HepG2 (cell line): ENCODE measurements at regions not wholly inside any gene's neighbourhood (a gene's known extent, or its start where the extent isn't known, plus 50 kb on each side); places are given as distances from the start of the nearest gene placed in this dataset.

Experiments used
- ATAC-seq: fragments of 200-7000 bp; cut with Tn5 transposase; 3 replicates; pipeline ENCODE4 v1.9.1; 2020; ENCODE audit warnings: mild to moderate bottlenecking, moderate library complexity
- BruUV-seq: library from RNA; stranded (reverse); fragments of 400-500 nt; replicated peaks from 2 replicates; lab custom pipeline; 2021; lab: Mats Ljungman, UMichigan
- CTCF ChIA-PET: fragments of 300-600 bp; formaldehyde crosslinking; extraction: SDS; loops from one replicate; lab custom pipeline; 2021; ENCODE audit warnings: low total read pairs, inconsistent platforms, low intra/inter-chr PET ratio; lab: Yijun Ruan, JAX
- POLR2A ChIA-PET: fragments of 350-600 bp; sonication (Branson Sonifier 250); formaldehyde crosslinking; loops from one replicate; lab custom pipeline; 2020; ENCODE audit warnings: antibody characterized with exemption, inconsistent platforms; lab: Yijun Ruan, JAX
- DNase-seq: peaks from one replicate; pipeline ENCODE4 v3.0.0-alpha.2; 2015; ENCODE audit warnings: low spot score
- FAIRE-seq: peaks from 3 replicates; lab custom pipeline; 2011; peaks lifted over from hg19 to GRCh38; lab: Jason Lieb, UNC
- H2AFZ ChIP-seq: one replicate; pipeline ENCODE4 v1.6.1; 2011; ENCODE audit warnings: low read length, inconsistent platforms
- H3K27ac ChIP-seq: fragments of 300-600 bp; 3 replicates; pipeline ENCODE4 v1.8.0; 2011; ENCODE audit warnings: mixed run types, mild to moderate bottlenecking, mixed read lengths, low read length, inconsistent platforms; ENCODE audit not compliant: insufficient read depth; ENCODE audit errors: extremely low read length
- H3K27me3 ChIP-seq, 2 experiments: fragments of 200-600 bp in 1 of 2; 2 replicates in 1 of 2; 3 replicates in 1 of 2; pipeline versions ENCODE4 v1.6.0 to v1.8.0; 2011; ENCODE audit warnings: low read length in 2 of 2, mild to moderate bottlenecking in 2 of 2, moderate library complexity in 2 of 2, inconsistent platforms in 1 of 2; ENCODE audit not compliant: insufficient read depth in 2 of 2, control insufficient read depth in 1 of 2
- H3K36me3 ChIP-seq, 2 experiments: fragments of 200-600 bp in 1 of 2; replicated peaks in 1 of 2; 2 replicates in 1 of 2; 3 replicates in 1 of 2; pipeline versions ENCODE4 v1.5.1 to v1.8.0; 2011; ENCODE audit warnings: low read length in 2 of 2, inconsistent platforms in 1 of 2; ENCODE audit not compliant: insufficient read depth in 2 of 2, control insufficient read depth in 1 of 2
- H3K4me1 ChIP-seq: 2 replicates; pipeline ENCODE4 v1.5.1; 2012; ENCODE audit warnings: low read length, inconsistent platforms; ENCODE audit not compliant: insufficient read depth
- H3K4me2 ChIP-seq: 2 replicates; pipeline ENCODE4 v1.6.0; 2011; ENCODE audit warnings: low read depth, low read length, inconsistent platforms
- H3K4me3 ChIP-seq, 3 experiments: fragments of 200-600 bp in 1 of 3; sonication (generic), shearing (Covaris generic) in 1 of 3; replicated peaks in 1 of 3; 2 replicates each; pipeline ENCODE4 v1.5.1; 2011 to 2016; ENCODE audit warnings: low read length in 3 of 3, inconsistent platforms in 2 of 3, low read depth in 2 of 3, mild to moderate bottlenecking in 2 of 3, control low read depth in 1 of 3, mixed read lengths in 1 of 3; ENCODE audit not compliant: insufficient read depth in 1 of 3
- H3K79me2 ChIP-seq: one replicate; pipeline ENCODE4 v1.6.1; 2011; ENCODE audit warnings: low read length, inconsistent platforms; ENCODE audit not compliant: insufficient read depth
- H3K9ac ChIP-seq: 2 replicates; pipeline ENCODE4 v1.6.0; 2011; ENCODE audit warnings: mild to moderate bottlenecking, low read depth, low read length, inconsistent platforms; ENCODE audit not compliant: insufficient read depth
- H3K9me3 ChIP-seq: 2 replicates; pipeline ENCODE4 v1.5.1; 2012; ENCODE audit warnings: mild to moderate bottlenecking, low read length
- H4K20me1 ChIP-seq: 2 replicates; pipeline ENCODE4 v1.6.0; 2011; ENCODE audit warnings: inconsistent platforms, mild to moderate bottlenecking, low read length, moderate library complexity; ENCODE audit not compliant: insufficient read depth
- HCFC1 ChIP-seq: fragments of 150-350 bp; IDR thresholded peaks from 2 replicates; pipeline ENCODE4 v1.6.1; 2014; ENCODE audit warnings: low read depth, low read length
- ISX ChIP-seq: sonication (generic); formaldehyde crosslinking; conservative IDR thresholded peaks from 2 replicates; pipeline ENCODE4 v1.5.0; 2020; ENCODE audit warnings: missing genetic modification reagents
- KLF16 ChIP-seq, 2 experiments: sonication (generic) in 1 of 2; formaldehyde crosslinking in 1 of 2; IDR thresholded peaks; 2 replicates each; pipeline versions ENCODE4 v1.6.1 to v1.8.0; 2016 to 2023; ENCODE audit warnings: missing genetic modification reagents in 2 of 2, missing compliant biosample characterization in 1 of 2
- PPARG ChIP-seq: conservative IDR thresholded peaks from 2 replicates; pipeline ENCODE4 v1.6.1; 2016; ENCODE audit warnings: missing biosample characterization, missing genetic modification reagents
- SRSF1 ChIP-seq: fragments of 200-400 bp; formaldehyde crosslinking; optimal IDR thresholded peaks from 2 replicates; pipeline ENCODE3; 2017; ENCODE audit warnings: mild to moderate bottlenecking, low read depth, low read length, moderate library complexity
- ZFP36 ChIP-seq: fragments of 150-350 bp; IDR thresholded peaks from 2 replicates; pipeline ENCODE4 v1.6.1; 2018; ENCODE audit warnings: borderline replicate concordance, low read length, low read depth; ENCODE audit not compliant: partially characterized antibody
- WGBS: methylation state at CpG from one replicate; pipeline ENCODE4 v1.1.6; 2017; ENCODE audit warnings: low lambda C conversion rate; 5-methylcytosine and 5-hydroxymethylcytosine counted together
- in situ Hi-C: cut with HindIII; loops from 2 replicates; pipeline ENCODE4 v1.10.0; 2017; ENCODE audit warnings: low pct_unique_long_range_greater_than_20kb; ENCODE audit not compliant: extremely low pct_ligation_motif_present
- intact Hi-C: fragments of 100-400 bp; cut with micrococcal nuclease; formaldehyde crosslinking; loops from one replicate; pipeline ENCODE4 v1.10.0; 2022; ENCODE audit not compliant: unreplicated experiment
- TF ChIP-seq, protein P1 (sequence below): sonication (generic); formaldehyde crosslinking; IDR thresholded peaks from 2 replicates; pipeline ENCODE4 v1.4.0; 2020; ENCODE audit warnings: missing genetic modification reagents

- Histone ChIP-seq H4K20me1 (no peaks in the 10 kb centered on the region), H3K9me3 (no peaks in the 10 kb centered on the region), H2AFZ (no peak overlapping the region), H3K27ac (no peak overlapping the region), H3K79me2 (no peaks in the 10 kb centered on the region), H3K4me2 (no peak overlapping the region), H3K27me3 (peaks cover 3 to 18% of the 10 kb centered on the region in 2 experiments; a peak in 3 of 5 replicates), H3K36me3 (no peaks in the 10 kb centered on the region), H3K4me1 (no peaks in the 10 kb centered on the region), H3K9ac (no peak overlapping the region), H3K4me3 (no peak overlapping the region)
- no TSS peak for BruUV-seq
- in situ Hi-C loops, result no loop called here
- TF ChIP-seq SRSF1, result no peak
- TF ChIP-seq KLF16 (CRISPR knock-in tag; IDR thresholded peaks at IDR 0.05), result no peak
- TF ChIP-seq ZFP36, result no peak
- POLR2A ChIA-PET, result no interaction called here
- intact Hi-C loops, result no loop called here
- FAIRE-seq (no peak), DNase-seq (no peak), ATAC-seq (no peak)
- CTCF ChIA-PET, result no interaction called here
- 13% methylated on average over 8 of the region's 14 CpGs for WGBS
Observed at GRCh38 chr4:1474126-1475090, 68.2 kb upstream of the NKX1-1 start.

GRCh38 chr4:1473718-1474117 lies 67.5 kb upstream of the NKX1-1 start:
- Histone ChIP-seq H3K79me2 (no peaks in the 10 kb centered on the region), H3K4me1 (no peaks in the 10 kb centered on the region), H3K9me3 (no peaks in the 10 kb centered on the region), H4K20me1 (no peaks in the 10 kb centered on the region), H3K4me2 (no peak overlapping the region), H3K36me3 (no peaks in the 10 kb centered on the region), H3K27me3 (peaks cover 3 to 18% of the 10 kb centered on the region in 2 experiments; a peak in 3 of 5 replicates), H3K9ac (no peak overlapping the region), H3K4me3 (no peak overlapping the region), H2AFZ (no peak overlapping the region), H3K27ac (no peak overlapping the region)
- TF ChIP-seq, protein P1, sequence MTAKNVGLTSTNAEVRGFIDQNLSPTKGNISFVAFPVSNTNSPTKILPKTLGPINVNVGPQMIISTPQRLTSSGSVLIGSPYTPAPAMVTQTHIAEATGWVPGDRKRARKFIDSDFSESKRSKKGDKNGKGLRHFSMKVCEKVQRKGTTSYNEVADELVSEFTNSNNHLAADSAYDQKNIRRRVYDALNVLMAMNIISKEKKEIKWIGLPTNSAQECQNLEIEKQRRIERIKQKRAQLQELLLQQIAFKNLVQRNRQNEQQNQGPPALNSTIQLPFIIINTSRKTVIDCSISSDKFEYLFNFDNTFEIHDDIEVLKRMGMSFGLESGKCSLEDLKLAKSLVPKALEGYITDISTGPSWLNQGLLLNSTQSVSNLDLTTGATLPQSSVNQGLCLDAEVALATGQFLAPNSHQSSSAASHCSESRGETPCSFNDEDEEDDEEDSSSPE (CRISPR knock-in tag), result no peak
- TF ChIP-seq PPARG (no peak), HCFC1 (no peak), ISX (CRISPR knock-in tag) (no peak)
- ATAC-seq (no peak), FAIRE-seq (no peak), DNase-seq (no peak)
- intact Hi-C loops, result no loop called here
- CTCF ChIA-PET, result no interaction called here
- WGBS, result 1% methylated on average over 8 of the region's 8 CpGs
- in situ Hi-C loops, result no loop called here
- BruUV-seq, result no TSS peak
- POLR2A ChIA-PET, result no interaction called here
